Stomach (tissue), 8 donors: ENCODE measurements at regions not wholly inside any gene's neighbourhood (a gene's known extent, or its start where the extent isn't known, plus 50 kb on each side); places are given as distances from the start of the nearest gene placed in this dataset.

Source experiments
- DNase-seq, 2 donors: peaks; one replicate each; pipeline versions ENCODE4 v3.0.0 to v3.0.0-alpha.2; 2013 to 2019
- H3K27ac ChIP-seq, 5 donors: fragments of 200-600 bp in 4 of 5; sonication (generic) in 4 of 5; one replicate each; pipeline ENCODE4 v1.5.1; 2013 to 2019; ENCODE audit warnings: mild to moderate bottlenecking in 1 of 5, moderate library complexity in 1 of 5
- H3K27me3 ChIP-seq, 3 donors: fragments of 200-600 bp; sonication (generic); one replicate each; pipeline ENCODE4 v1.5.1; 2017 to 2019; ENCODE audit warnings: mixed run types in 1 of 3
- H3K36me3 ChIP-seq, 4 donors: fragments of 200-600 bp; sonication (generic); 1 replicate in 3 of 4; 2 replicates in 1 of 4; pipeline ENCODE4 v1.5.1; 2016 to 2019
- H3K4me1 ChIP-seq, 4 donors: fragments of 200-600 bp; sonication (generic); one replicate each; pipeline ENCODE4 v1.5.1; 2016 to 2019
- H3K4me3 ChIP-seq, 4 donors: fragments of 200-600 bp; sonication (generic) in 3 of 4; one replicate each; pipeline ENCODE4 v1.5.1; 2016 to 2019; ENCODE audit warnings: mild to moderate bottlenecking in 1 of 4
- H3K9me3 ChIP-seq, 4 donors: fragments of 200-600 bp; sonication (generic); one replicate each; pipeline ENCODE4 v1.5.1; 2016 to 2019
- EP300 ChIP-seq: sonication (generic); formaldehyde crosslinking; IDR thresholded peaks from one replicate; pipeline ENCODE4 v1.6.1; 2017; ENCODE audit warnings: antibody characterized with exemption
- POLR2A ChIP-seq, 4 donors: fragments of 450-650 bp; IDR thresholded peaks; one replicate each; pipeline ENCODE4 v1.6.1; 2016; ENCODE audit warnings: antibody characterized with exemption in 4 of 4, control low read depth in 2 of 4, mild to moderate bottlenecking in 1 of 4, moderate library complexity in 1 of 4
- POLR2AphosphoS5 ChIP-seq, 3 donors: sonication (generic); formaldehyde crosslinking; IDR thresholded peaks; one replicate each; pipeline ENCODE4 v1.6.1; 2016; ENCODE audit warnings: antibody characterized with exemption in 3 of 3
- WGBS, 5 donors: extraction: QIAGEN DNeasy Blood & Tissue Kit in 3 of 5; methylation state at CpG; one replicate each; pipeline versions ENCODE4 v1.1.5 to v1.1.7; 2013 to 2018; 5-methylcytosine and 5-hydroxymethylcytosine counted together
- intact Hi-C: fragments of 100-400 bp; cut with DNase I; formaldehyde crosslinking; loops from one replicate; pipeline ENCODE4 v1.15.1; 2023; ENCODE audit warnings: low total_unique reads
- TF ChIP-seq, protein P1 (sequence below), 7 experiments: fragments of 450-650 bp in 4 of 7; fragments of 200-600 bp in 3 of 7; sonication (generic) in 3 of 7; IDR thresholded peaks; one replicate each; pipeline ENCODE4 v1.5.1; 2016 to 2019; ENCODE audit warnings: antibody characterized with exemption in 7 of 7, control low read depth in 2 of 7, mild to moderate bottlenecking in 1 of 7
- donor health status: healthy with polysubstance abuse.
- donor health status: Bipolar disorder and iron deficiency.
- donor health status: healthy.

DNA sequence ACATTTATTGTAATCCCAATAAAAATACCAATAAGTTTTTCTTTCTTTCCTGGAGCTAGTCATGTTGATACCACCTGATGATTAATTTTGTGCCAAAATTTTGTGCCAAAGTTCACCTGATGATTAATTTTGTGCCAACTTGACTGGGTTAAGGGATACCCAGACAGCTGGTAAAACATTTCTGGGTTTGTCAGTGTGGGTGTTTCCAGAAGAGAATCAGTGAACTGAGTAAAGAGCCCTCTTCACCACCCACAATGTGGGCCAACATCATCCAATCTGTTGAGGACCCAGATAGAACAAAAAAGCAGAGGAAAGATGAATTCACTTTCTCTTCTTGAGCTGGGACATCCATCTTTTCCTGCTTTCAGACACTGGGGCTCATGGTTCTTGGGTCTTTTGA is 292.9 kb downstream of the LMO7 start:
- no peaks in the 10 kb centered on the region for H3K4me1 ChIP-seq
- TF ChIP-seq POLR2A (IDR thresholded peaks at IDR 0.05) = no peak
- TF ChIP-seq POLR2AphosphoS5 (IDR thresholded peaks at IDR 0.05) = no peak
- no peak for TF ChIP-seq EP300
- TF ChIP-seq, protein P1, sequence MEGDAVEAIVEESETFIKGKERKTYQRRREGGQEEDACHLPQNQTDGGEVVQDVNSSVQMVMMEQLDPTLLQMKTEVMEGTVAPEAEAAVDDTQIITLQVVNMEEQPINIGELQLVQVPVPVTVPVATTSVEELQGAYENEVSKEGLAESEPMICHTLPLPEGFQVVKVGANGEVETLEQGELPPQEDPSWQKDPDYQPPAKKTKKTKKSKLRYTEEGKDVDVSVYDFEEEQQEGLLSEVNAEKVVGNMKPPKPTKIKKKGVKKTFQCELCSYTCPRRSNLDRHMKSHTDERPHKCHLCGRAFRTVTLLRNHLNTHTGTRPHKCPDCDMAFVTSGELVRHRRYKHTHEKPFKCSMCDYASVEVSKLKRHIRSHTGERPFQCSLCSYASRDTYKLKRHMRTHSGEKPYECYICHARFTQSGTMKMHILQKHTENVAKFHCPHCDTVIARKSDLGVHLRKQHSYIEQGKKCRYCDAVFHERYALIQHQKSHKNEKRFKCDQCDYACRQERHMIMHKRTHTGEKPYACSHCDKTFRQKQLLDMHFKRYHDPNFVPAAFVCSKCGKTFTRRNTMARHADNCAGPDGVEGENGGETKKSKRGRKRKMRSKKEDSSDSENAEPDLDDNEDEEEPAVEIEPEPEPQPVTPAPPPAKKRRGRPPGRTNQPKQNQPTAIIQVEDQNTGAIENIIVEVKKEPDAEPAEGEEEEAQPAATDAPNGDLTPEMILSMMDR (IDR thresholded peaks at IDR 0.05) = no peak
- H3K27ac ChIP-seq = no peak overlapping the region
- no peak overlapping the region for H3K4me3 ChIP-seq
- intact Hi-C loops = no loop called here
- DNase-seq = no peak
- peaks cover 0 to 8% (median 0%) of the 10 kb centered on the region in 4 donors for H3K9me3 ChIP-seq
- no peaks in the 10 kb centered on the region for H3K36me3 ChIP-seq
- H3K27me3 ChIP-seq = no peaks in the 10 kb centered on the region

DNA sequence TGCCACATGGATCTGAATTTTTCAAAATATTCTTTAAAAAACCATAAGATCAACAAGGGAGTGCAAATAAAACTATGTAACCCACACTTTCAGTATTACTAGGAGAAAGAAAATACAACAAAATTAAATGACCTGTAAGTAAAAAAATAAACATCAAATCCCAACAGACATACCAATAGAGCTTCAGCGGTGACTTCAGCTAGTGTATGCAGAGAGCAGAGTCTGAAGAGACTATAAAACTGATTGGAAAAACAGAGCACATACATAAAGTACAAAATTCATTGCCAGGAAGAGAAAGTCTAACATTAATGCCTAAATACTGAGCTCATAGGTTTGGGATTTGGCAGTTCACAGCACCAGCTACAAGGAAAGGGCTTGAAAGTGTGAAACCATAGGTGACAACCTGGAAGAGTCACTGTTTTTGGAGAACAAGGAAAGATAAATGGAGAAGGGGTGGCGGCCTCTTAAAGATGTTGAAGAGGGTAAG is 291.1 kb downstream of the LMO7 start:
- TF ChIP-seq POLR2AphosphoS5 (IDR thresholded peaks at IDR 0.05) = no peak
- no peak for TF ChIP-seq EP300
- TF ChIP-seq, protein P1 (IDR thresholded peaks at IDR 0.05) = no peak
- TF ChIP-seq POLR2A (IDR thresholded peaks at IDR 0.05) = no peak
- DNase-seq = no peak
- intact Hi-C loops = no loop called here

DNA sequence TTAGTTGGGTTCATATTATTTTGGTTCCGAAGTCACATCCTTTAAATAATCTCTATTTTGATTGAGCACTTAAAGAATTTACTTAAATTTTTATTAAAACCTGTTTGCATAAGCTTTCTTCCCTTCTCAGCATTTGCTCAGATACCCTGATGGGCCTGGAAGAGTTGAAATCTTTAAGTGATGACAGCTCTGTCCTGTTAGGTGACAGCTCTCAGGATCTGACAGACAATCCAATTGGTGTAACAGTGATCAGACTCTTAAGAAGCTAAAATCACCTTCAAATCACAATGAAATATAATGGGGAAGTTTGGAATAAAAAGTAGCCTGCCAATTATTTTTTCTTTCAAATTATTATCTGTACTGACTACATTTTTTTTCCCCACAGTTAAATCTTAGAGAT is 284.4 kb downstream of the LMO7 start:
- no peaks in the 10 kb centered on the region for H3K9me3 ChIP-seq
- no peak for DNase-seq
- no peaks in the 10 kb centered on the region for H3K27me3 ChIP-seq
- no peaks in the 10 kb centered on the region for H3K4me1 ChIP-seq
- intact Hi-C loops = no loop called here
- H3K36me3 ChIP-seq = no peaks in the 10 kb centered on the region
- WGBS, 5 donors = 83 to 92% (median 91%) methylated on average over 1 of the region's 1 CpG
- H3K27ac ChIP-seq = no peak overlapping the region
- no peak overlapping the region for H3K4me3 ChIP-seq
- TF ChIP-seq POLR2AphosphoS5 (IDR thresholded peaks at IDR 0.05) = no peak
- TF ChIP-seq EP300 = no peak
- TF ChIP-seq POLR2A (IDR thresholded peaks at IDR 0.05) = no peak
- TF ChIP-seq, protein P1 (IDR thresholded peaks at IDR 0.05) = no peak

More for the DNA sequence above, 291.1 kb downstream of the LMO7 start:
- 91 to 96% (median 94%) methylated on average over 2 of the region's 2 CpGs for whole genome bisulfite sequencing, 5 donors
- Histone ChIP-seq H3K9me3 (peaks cover 0 to 8% (median 0%) of the 10 kb centered on the region in 4 donors), H3K27ac (no peak overlapping the region), H3K4me3 (no peak overlapping the region), H3K27me3 (no peaks in the 10 kb centered on the region), H3K4me1 (no peaks in the 10 kb centered on the region), H3K36me3 (no peaks in the 10 kb centered on the region)

DNA sequence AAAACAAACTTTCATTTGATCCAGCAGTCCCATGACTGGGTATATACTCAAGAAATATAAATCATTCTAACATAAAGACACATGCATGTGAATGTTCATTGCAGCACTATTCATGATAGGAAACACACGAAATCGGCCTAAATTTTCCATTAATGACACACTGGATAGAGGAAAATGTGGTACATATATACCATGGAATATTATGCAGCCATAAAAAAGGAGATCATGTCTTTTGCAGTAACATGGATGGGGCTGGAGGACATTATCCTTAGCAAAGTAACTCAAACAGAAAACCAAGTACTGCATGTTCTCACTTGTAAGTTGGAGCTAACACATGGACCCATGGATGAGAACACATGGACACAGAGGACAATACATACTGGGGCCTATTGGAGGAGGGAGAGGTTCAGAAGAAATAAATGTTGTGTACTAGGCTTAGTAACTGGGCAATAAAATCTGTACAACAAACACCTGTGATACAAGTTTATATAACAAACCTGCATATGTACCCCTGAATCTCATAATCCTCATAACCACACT is 283.6 kb downstream of the LMO7 start:
- Histone ChIP-seq H3K4me3 (no peak overlapping the region), H3K27me3 (no peaks in the 10 kb centered on the region), H3K4me1 (peaks cover 0 to 5% (median 0%) of the 10 kb centered on the region in 4 donors), H3K36me3 (no peaks in the 10 kb centered on the region), H3K27ac (no peak overlapping the region), H3K9me3 (no peaks in the 10 kb centered on the region)
- no peak for DNase-seq
- intact Hi-C loops = no loop called here
- WGBS, 5 donors = 73 to 87% (median 82%) methylated on average over 2 of the region's 2 CpGs
- no peak for TF ChIP-seq EP300
- TF ChIP-seq, protein P1 (IDR thresholded peaks at IDR 0.05) = no peak
- TF ChIP-seq POLR2A (IDR thresholded peaks at IDR 0.05) = no peak
- TF ChIP-seq POLR2AphosphoS5 (IDR thresholded peaks at IDR 0.05) = no peak
